IPS-NIHi11 (cell line): ENCODE measurements at regions not wholly inside any gene's neighbourhood (a gene's known extent, or its start where the extent isn't known, plus 50 kb on each side); places are given as distances from the start of the nearest gene placed in this dataset.
"Not testable (repeated sequence)": the region's sequence is repeated elsewhere in the genome, so short reads cannot be mapped to it uniquely, and the experiment has no call there.

Source experiments
- DNase-seq: peaks from one replicate; pipeline ENCODE4 v3.0.0; 2012; ENCODE audit warnings: mixed read lengths, low spot score

DNA sequence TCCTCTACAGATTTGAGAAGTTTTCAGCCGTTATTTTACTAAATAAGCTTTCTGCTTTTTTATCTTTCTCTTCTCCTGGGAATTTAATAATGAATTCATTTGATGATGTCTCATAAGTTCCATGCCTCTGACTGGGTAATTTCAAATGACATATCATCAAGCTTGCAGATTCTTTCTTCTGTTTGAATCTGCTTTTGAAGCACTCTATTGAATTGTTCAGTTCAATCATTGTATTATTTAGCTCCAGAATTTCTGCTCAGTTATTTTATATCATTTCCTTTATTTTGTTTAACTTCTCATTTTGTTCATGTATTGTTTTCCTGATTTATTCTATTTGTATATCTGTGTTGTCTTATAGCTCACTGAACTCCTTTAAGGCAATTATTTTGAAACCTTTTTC is 196.9 kb upstream of the CNTNAP2 start:
- no peak for DNase-seq

DNA sequence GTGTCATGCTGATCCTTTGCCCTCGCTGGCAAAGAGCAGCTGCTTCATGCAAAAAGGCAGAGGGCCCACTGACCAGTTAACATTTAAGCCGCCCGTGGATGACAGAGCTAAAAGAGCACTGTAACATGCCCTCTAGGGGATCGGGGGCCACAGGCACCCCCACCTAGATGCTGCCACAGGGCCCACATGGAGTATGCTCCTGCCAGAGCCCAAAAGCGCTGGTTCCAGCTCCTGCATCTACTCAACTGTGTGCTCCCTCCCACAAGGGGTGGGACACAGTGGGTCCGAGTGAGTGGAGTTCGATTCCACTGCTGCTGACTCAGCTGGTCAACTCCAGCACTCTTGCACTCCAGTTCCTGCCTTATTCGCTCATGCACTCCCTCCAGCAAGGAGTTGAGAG is 199.8 kb upstream of the CNTNAP2 start:
- no peak for DNase-seq

DNA sequence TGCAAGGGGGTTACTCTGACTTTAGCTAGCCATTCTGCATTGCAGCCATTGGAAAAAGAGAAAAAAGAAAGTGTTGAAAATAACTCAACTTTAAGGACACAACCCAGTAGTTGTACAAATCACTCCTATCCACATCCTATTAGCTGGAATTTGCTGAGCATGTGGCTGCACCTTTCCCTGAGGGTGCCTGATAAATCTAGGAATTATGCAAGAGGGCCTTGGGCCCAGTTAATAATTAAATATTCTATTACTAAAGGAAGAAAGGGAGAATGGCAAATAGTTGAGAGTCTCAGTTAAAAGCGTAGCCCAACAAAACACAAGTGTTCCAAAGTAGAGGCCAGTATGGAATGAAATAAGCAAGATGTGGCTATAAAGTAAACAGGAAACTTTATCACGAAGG is 200.9 kb upstream of the CNTNAP2 start:
- no peak for DNase-seq

DNA sequence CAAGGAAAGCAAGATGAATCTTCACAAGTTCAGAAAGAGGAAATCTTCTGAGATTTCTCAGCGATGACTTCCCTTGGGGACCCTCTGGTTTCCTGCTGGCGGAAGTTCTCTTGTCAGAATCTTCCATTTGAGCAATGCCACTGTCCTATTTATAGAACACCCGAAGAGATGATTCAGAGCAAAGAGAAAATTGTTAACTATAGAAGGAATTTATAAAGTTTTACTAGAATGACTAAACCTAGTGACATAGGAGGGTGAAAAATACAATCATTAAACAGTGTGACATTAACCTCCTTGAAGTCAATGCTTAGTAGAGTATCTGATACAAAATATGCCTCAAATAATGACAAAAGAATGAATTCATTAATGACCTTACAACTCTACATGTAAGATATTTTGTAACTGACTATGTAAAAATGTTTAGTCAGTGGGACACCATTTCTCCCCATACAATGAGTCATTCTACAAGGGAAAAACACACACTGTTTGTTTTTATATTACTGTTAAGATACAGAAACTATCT is 206.5 kb upstream of the CNTNAP2 start:
- no peak for DNase-seq

DNA sequence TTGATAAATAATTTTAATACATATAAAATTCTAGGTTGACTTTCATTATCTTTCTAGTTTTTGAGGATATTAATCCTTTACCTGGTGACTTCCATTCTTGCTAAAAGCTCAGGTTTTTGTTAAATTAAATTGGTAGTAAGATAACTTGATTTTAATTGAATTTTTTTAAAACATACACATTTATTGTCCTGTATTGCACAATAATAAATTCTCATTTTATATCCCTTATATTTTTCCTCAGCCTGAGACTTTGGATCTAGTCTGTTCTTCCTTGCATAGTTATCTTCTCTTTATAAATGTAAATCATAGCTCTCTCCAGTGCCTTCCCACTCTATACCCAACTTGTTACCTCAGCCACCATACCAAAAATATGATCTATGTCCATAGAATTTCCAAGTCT is 212.9 kb upstream of the CNTNAP2 start:
- DNase-seq = no peak

DNA sequence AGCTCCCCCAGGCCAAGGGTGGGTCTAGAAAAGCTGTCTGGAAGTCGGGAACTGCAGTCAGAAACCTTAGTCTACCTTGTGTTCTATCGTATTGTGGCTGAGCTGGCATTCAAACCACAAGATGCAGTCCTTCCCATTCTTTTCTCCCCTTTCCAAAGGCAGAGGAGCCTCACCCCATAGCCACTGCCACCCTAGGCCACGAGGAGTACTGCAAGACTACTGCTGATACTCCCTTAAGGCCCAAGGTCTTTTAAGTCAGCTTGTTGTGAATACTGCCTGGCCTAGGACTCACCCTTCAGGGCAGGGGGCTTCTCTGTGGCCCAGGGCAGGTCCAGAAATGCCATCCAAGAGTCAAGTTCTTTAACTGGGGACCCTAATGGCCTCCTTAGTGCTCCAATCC is 214.5 kb upstream of the CNTNAP2 start:
- DNase-seq = no peak

DNA sequence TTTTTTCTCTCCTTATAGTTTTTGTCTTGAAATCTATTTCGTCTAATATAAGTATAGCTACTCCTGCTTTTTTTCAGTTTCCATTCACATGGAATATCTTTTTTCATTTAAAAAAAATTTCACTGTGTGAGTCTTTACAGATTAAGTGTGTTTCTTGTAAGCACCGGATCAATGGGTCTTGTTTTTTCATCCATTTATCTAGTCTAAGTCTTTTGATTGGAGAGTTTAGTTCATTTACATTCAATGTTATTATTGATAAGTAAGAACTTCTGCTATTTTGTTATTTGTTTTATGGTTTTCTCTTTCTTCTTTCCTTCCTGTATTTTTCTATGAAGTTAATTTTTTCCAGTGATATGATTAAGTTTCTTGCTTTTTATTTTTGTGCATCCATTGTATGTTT is 216.7 kb upstream of the CNTNAP2 start:
- DNase-seq = no peak

DNA sequence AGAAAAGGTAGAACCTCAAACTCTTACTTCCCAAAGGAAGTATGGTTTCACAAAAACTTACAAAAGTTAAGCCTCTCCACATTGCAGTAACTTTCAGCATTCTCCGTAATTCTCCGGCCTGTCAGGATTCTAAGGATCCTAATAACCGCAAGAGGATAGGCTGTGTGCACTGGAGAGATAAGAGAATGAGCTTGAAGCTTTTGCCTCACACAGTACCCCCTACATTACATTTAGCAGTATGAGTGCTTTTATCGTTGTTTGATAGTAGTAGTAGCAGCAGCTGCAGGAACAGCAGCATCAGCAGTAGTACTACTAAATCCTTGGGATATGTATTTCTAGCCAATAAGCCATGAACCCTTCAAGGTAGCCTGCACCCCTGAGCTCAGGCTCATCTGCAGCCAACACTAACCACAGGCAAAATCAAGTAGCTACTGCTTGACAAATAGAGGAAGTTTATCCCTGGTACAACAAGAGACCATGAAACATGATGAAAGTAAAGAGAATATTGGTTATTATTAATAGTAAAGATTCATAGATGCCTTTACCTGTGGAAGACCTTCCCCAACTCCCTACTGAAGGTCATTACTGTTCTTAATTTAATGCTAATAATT is 222.6 kb upstream of the CNTNAP2 start:
- DNase-seq = no peak

DNA sequence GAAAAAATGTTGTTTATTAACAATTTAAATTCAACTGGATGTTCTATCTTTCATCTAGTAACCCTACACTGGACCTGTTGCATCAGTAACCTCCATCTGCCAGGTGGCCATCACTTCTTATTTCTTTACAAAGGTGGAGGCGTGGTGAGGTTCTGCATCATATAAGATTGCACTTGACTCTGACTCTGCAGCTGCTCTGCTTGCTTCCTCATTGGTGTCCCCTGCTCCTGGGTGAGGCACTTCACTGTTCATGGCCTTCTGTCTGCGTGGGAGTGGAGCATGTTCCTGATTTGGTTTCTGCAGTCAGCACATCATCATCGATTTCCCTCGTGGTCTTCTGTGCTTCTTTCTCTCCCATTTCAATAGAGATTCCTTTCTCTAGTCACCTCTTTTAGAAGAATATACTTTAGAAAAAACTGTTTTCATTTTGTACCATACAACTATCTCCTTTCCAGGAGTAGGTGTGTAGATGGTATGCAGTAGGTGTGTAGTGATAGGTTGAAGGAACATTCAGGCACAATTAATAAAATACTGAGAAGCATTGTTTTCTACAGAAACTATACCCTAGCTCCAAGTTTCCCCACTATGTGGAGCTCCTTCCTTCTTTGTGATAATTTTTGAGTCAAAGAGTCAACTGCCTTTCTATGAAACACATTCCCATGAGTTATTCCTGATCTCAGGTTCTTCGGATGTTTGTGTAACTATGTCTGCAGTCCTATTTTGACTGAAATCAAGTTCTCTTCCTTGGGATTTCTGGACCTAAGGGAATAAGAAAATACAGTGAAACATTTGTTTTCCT is 231.7 kb upstream of the CNTNAP2 start:
- DNase-seq = no peak

DNA sequence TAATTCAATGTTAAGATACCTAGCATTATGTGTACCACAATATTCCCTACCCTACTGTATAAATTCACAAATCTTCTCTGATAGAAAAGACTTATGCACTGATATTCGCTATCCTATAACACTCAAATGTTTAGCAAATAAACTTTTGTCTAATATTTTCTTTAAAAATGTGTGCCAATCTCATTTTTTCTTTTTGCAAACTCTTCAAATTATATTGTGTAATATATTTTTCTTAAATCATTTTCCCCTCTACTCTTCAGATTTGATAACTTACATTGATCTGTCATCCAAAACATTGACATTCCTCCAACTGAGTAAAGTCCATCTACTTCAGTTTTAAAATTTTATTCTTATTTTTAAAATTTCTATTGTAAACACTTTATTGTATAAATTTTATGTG is 240.2 kb upstream of the CNTNAP2 start:
- DNase-seq = no peak

DNA sequence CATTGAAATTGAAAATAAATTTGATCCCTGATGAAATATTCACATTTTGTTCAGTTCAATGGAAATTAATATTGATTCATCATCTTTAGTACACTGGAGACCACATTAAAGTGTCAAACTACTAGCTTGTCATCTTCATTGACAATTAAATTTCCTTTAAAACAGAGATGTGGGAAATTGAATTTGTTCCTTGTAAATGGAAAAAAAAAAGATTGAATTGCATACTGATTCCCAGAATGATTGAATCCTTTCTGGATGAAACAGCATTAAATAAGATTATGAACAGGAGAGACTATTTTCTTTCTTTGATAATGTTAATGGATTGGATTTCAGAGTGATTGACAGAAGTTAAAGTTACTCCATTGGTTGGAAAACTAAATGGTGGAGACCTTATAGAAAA is 241.3 kb upstream of the CNTNAP2 start:
- no peak for DNase-seq

DNA sequence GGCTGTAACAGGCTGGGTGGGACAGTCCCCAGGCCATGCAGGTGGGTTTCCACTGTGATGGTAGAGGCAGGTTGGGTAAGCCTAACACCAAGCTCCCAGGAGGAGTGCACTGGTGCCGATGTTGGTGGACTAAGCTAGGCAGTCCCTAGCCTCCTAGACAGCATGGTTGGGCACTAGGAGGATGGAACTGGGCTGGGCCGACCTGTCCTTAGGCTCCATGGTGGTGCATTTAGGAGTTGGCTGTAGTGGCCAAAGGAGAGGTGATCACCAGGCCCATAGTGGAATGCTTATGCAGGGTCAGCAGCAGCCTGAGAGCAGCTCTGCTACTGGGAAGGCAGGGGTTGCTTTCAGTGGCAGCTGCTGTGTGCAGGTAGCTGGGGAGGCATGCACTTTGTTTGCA is 247.7 kb upstream of the CNTNAP2 start:
- no peak for DNase-seq

DNA sequence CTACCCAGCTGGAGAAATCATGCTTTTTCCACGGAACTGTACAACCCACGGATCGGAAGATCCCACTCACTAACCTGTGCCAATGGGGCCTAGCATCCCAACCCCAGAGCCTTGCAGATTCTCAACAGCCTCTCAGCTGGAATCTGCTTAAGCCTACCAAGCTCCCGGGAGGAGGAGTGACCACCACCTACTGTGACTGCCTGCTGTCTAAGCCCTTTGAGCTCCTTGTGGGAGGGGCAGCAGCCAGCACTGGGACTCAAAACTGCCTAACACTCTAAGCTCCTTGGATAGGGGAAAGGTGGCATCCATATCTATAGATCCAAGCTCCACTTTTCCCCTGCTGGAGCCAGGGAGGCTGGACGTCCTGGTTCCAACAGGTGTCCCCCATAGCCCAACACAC is 254.4 kb upstream of the CNTNAP2 start:
- DNase-seq = no peak

DNA sequence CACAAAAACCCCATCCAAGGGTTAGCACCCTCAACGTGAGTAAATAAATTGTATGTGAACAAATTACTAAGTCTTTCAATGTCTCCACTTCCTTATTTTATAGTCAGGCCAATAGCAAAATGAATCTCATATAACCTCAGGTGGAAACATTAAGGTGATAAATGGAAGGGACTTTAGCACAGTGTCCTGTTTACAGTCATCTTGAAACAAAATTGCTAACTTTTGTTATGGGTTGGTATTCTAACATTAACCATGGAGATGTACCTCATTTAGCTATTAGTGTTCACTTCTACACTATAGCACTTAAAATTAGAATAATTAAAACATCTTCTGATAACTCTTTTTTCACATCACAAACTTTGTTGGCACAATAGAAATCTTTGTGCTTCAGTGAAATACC is 255.8 kb upstream of the CNTNAP2 start:
- DNase-seq = no peak

DNA sequence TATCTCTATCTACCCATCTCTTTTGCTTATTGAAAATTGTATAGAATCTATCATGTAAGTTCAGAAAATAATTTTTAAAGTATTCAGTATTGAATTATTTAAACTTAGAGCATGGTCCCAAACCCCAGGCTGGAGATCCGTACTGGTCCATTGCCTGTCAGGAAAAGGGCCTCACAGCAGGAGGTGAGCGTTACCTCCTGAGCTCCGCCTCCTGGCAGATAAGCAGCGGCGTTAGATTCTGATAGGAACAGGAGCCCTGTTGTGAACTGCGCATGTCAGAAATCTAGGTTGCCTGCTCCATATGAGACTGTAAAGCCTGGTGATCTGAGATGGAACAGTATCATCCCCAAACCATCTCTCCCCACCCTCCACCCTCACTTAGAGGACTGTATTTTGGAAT is 266.0 kb upstream of the CNTNAP2 start:
- no peak for DNase-seq

DNA sequence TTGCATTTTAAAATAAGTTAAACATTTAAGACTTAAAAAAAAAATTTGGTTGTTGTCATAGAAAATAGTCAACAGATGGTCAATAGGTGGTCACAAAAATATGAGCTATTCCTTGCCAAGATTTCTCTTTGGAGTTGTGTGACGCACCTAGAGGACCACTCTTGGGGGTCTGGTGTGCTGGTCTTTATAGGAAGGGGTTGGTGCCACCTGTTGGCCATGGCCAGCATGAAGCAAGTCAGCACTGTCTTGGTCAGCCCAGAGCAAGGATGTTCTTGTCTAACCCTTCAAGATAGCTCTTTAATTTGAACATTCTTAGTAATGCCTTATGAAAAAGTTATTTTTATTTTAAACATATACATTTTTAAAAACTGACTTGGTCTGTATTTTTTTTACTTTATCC is 267.9 kb upstream of the CNTNAP2 start:
- peak; percentile 23 for DNase-seq

DNA sequence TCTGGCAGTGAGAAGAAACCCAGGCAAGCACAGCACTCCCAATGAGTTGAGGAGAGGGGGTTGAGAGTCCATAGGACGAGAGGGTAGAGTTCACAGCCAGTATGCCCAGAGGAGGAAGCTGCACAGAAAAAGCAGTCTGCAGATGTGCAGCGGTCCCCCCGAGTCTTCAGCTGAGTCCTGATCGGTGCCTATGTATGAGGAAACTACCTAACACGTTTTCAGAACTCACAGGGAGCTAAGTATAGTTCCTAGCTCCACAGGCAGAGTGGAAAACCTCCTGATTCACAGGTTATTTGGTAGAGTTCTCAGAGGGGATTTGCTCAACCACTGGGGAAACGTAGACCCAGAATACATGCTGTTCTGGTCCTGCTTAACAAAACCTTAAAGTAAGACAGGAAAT is 271.3 kb upstream of the CNTNAP2 start:
- DNase-seq = no peak

DNA sequence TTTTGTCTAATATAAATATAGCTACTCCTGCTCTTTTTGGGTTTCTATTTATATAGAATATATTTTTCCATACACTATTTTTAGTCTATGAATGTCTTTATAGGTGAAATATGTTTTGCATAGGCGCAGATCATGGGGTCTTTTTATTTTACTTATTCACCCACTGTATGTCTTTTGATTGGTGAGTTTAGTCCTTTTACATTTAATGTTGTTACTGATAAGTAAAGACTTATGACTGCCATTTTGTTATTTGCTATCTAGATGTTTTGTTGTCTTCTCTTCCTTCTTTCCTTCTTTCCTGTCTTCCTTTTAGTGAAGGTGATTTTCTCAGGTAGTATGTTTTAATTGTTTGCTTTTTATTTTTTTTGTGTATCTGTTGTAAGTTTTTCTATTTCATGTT is 276.8 kb upstream of the CNTNAP2 start:
- DNase-seq = no peak

DNA sequence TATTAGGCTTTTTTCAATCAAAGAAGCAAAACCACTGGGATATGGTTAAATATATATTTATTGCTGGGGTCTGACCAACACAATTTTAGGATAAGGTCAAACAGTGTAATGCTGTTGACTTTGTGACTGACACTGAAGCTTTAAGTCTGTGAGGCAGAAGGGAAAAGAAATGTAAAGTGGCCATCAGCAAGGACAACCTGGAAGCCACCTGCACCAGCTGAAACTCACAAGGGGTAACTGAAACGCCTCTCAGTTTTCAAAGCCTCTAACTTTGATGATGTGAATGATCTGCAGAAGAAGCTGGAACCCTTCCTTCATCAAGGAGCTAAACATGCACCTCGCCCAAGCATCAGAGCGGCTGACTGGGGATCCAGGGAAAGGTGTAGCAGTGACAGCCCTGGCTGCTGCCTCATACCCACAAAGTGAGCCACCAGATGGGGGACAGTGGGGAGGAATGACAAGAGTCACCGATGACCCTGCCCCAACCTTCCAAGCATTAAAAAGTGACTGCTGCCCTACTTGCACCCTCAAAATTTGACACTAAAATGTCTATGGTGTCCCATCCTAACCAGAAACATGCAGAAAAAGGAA is 284.9 kb upstream of the CNTNAP2 start:
- DNase-seq = no peak

DNA sequence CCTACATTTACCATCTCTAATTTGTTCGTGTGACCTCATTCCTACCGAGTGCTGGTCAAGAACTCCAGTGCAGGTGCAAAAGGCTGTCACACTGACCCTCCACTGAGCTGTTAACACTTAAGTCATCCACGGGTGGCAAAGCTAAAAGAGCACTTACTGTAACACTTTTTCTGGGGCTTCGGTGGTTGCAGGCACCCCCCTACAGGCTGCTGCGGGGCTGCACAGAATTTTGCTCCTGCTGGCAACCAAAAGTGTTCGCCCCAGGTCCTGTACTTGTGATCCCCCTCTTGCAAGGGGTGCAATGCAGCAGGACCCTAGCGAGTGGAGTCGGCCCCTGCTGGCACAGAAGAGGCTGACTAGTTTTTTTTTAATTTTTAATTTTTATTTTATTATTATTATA is 298.9 kb upstream of the CNTNAP2 start:
- DNase-seq = no peak

DNA sequence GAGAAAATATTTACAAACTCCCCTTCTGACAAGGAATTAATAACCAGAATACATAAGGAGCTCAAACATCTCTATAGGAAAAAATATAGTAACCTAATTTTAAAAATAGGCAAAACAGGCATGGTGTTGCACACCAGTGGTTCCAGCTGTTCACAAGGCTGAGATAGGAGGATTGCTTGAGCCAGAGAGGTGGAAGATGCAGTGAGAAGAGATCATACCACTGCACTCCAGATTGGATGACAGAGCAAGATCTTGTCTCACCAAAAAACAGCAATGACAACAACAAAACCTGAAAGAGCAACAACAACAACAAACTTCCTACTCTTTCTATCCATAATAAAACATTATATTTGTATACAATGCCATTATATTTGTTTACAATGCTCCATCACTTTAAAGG is 304.4 kb upstream of the CNTNAP2 start:
- no peak for DNase-seq

DNA sequence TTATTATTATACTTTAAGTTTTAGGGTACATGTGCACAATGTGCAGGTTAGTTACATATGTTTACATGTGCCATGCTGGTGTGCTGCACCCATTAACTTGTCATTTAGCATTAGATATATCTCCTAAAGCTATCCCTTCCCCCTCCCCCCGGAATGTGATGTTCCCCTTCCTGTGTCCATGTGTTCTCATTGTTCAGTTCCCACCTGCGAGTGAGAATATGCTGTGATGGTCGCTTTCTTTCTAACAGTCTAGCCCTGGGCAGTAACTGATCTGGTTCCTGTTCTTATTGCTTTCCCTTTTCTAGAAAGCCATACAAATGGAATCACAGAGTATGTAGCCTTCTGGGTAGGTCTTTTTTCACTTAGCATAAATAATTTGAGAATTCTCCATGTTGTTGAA is 311.1 kb upstream of the CNTNAP2 start:
- not testable (repeated sequence) for DNase-seq

DNA sequence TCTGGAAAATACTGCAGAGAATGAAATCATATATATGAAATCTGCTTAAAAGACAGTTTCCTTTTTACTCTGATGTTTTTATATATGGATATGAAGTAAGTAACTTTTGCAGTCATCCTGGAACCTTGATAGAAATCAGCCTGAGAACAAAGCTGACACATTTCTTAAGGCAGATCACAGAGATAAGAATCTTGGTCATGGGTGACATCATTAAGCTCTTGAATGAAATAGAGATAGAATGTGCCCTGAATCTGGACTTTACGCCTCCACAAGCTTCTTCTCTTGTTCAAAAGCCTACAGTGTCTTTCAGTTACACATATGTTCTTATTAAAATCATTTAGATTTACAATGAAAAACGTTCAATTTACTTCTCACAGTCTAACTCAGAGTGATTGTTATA is 319.1 kb upstream of the CNTNAP2 start:
- DNase-seq = no peak

DNA sequence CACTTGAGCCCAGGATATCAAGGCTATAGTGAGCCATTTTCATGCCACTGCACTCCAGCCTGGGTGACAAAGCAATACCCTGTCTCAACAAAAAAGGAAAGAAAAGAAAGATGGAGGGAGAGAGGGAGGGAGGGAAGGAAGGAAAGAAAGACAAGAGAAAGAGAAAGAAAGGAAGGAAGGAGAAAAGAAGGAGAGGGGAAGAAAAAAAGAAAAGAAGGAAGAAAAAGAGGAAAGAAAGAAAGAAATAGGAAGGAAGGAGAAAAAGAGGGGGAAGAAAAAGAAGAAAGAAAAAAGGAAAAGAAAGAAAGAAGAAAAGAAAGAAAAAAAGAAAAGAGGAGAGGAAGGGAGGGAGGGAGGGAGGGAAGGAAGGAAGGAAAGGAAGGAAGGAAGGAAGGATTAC is 321.5 kb upstream of the CNTNAP2 start:
- DNase-seq = no peak
